H9 (cell line): ENCODE measurements at regions not wholly inside any gene's neighbourhood (a gene's known extent, or its start where the extent isn't known, plus 50 kb on each side); places are given as distances from the start of the nearest gene placed in this dataset.

ENCODE experiments used
- DNase-seq: peaks from one replicate; pipeline ENCODE4 v3.0.0-alpha.2; 2017
- H2AFZ ChIP-seq: one replicate; pipeline ENCODE4 v1.6.1; 2013; ENCODE audit warnings: mild to moderate bottlenecking, low read length, control low read depth, moderate library complexity
- H2AK5ac ChIP-seq: 2 replicates; pipeline ENCODE4 v1.6.1; 2013; ENCODE audit warnings: low read length, control low read depth, mixed read lengths; ENCODE audit not compliant: insufficient read length
- H2BK120ac ChIP-seq: one replicate; pipeline ENCODE4 v1.6.1; 2013; ENCODE audit warnings: low read depth, mild to moderate bottlenecking, low read length, control low read depth, inconsistent platforms; ENCODE audit not compliant: poor library complexity, severe bottlenecking
- H2BK12ac ChIP-seq: 2 replicates; pipeline ENCODE4 v1.6.1; 2013; ENCODE audit warnings: low read length, control low read depth, mixed read lengths, low read depth; ENCODE audit not compliant: insufficient read length
- H2BK15ac ChIP-seq: 2 replicates; pipeline ENCODE4 v1.6.1; 2013; ENCODE audit warnings: low read depth, low read length, control low read depth
- H2BK20ac ChIP-seq: one replicate; pipeline ENCODE4 v1.6.1; 2013; ENCODE audit warnings: low read depth, mild to moderate bottlenecking, low read length, control low read depth, inconsistent platforms; ENCODE audit not compliant: poor library complexity, severe bottlenecking
- H2BK5ac ChIP-seq: 2 replicates; pipeline ENCODE4 v1.6.1; 2013; ENCODE audit warnings: low read length, control low read depth, mixed read lengths; ENCODE audit not compliant: insufficient read length
- H3K14ac ChIP-seq: 2 replicates; pipeline ENCODE4 v1.6.1; 2013; ENCODE audit warnings: low read length, control low read depth; ENCODE audit not compliant: insufficient read depth
- H3K18ac ChIP-seq: 2 replicates; pipeline ENCODE4 v1.6.1; 2013; ENCODE audit warnings: low read depth, mild to moderate bottlenecking, mixed read lengths, low read length, control low read depth; ENCODE audit not compliant: insufficient read length
- H3K23ac ChIP-seq: 2 replicates; pipeline ENCODE4 v1.6.1; 2013; ENCODE audit warnings: low read length, control low read depth, mixed read lengths, low read depth; ENCODE audit not compliant: insufficient read length
- H3K23me2 ChIP-seq: 2 replicates; pipeline ENCODE4 v1.6.1; 2013; ENCODE audit warnings: low read depth, mild to moderate bottlenecking, mixed read lengths, low read length, control low read depth; ENCODE audit not compliant: insufficient read length, poor library complexity, severe bottlenecking
- H3K27ac ChIP-seq: 2 replicates; pipeline ENCODE4 v1.5.1; 2013; ENCODE audit warnings: low read length, control low read depth, mixed read lengths, low read depth; ENCODE audit not compliant: insufficient read length
- H3K27me3 ChIP-seq: 2 replicates; pipeline ENCODE4 v1.6.1; 2013; ENCODE audit warnings: low read length, control low read depth, inconsistent platforms; ENCODE audit not compliant: insufficient read depth
- H3K4ac ChIP-seq: 2 replicates; pipeline ENCODE4 v1.6.1; 2013; ENCODE audit warnings: low read depth, mild to moderate bottlenecking, control low read depth, inconsistent platforms, low read length, moderate library complexity
- H3K4me1 ChIP-seq: 2 replicates; pipeline ENCODE4 v1.6.1; 2013; ENCODE audit warnings: low read length, control low read depth, inconsistent platforms; ENCODE audit not compliant: insufficient read depth
- H3K4me2 ChIP-seq: 2 replicates; pipeline ENCODE4 v1.6.1; 2013; ENCODE audit warnings: low read length, control low read depth, mixed read lengths; ENCODE audit not compliant: insufficient read length, insufficient read depth
- H3K56ac ChIP-seq: 2 replicates; pipeline ENCODE4 v1.6.1; 2013; ENCODE audit warnings: low read depth, mild to moderate bottlenecking, mixed read lengths, low read length, control low read depth; ENCODE audit not compliant: insufficient read length
- H3K79me1 ChIP-seq: 2 replicates; pipeline ENCODE4 v1.6.1; 2013; ENCODE audit warnings: low read depth, mild to moderate bottlenecking, moderate library complexity, low read length, control low read depth, inconsistent platforms; ENCODE audit not compliant: insufficient read depth, poor library complexity, severe bottlenecking
- H3K79me2 ChIP-seq: 2 replicates; pipeline ENCODE4 v1.6.1; 2013; ENCODE audit warnings: low read length, control low read depth, inconsistent platforms; ENCODE audit not compliant: insufficient read depth
- H3K9ac ChIP-seq: 2 replicates; pipeline ENCODE4 v1.6.1; 2013; ENCODE audit warnings: low read length, control low read depth, mixed read lengths; ENCODE audit not compliant: insufficient read length; ENCODE audit errors: extremely low read depth
- H3K9me3 ChIP-seq: one replicate; pipeline ENCODE4 v1.6.1; 2013; ENCODE audit warnings: low read depth, low read length, inconsistent platforms; ENCODE audit not compliant: control insufficient read depth
- H3T11ph ChIP-seq: one replicate; pipeline ENCODE4 v1.6.1; 2013; ENCODE audit warnings: mild to moderate bottlenecking, low read length, control low read depth, inconsistent platforms
- H4K20me1 ChIP-seq: one replicate; pipeline ENCODE4 v1.6.1; 2013; ENCODE audit not compliant: control insufficient read depth, insufficient read length, insufficient read depth
- H4K5ac ChIP-seq: 2 replicates; pipeline ENCODE4 v1.6.1; 2013; ENCODE audit warnings: low read depth, mild to moderate bottlenecking, mixed read lengths, low read length, control low read depth; ENCODE audit not compliant: insufficient read length
- H4K8ac ChIP-seq: replicated peaks from 2 replicates; pipeline ENCODE4 v1.6.1; 2013; ENCODE audit warnings: low read length, control low read depth, mixed read lengths, low read depth; ENCODE audit not compliant: insufficient read length
- H4K91ac ChIP-seq: 2 replicates; pipeline ENCODE4 v1.6.1; 2013; ENCODE audit warnings: low read depth, mild to moderate bottlenecking, moderate library complexity, mixed read lengths, low read length, control low read depth; ENCODE audit not compliant: insufficient read length
- H3K27ac Mint-ChIP-seq, 3 experiments: 2 replicates in 2 of 3; 3 replicates in 1 of 3; pipeline ENCODE4 v1.8.0; 2020 to 2021; ENCODE audit warnings: mixed read lengths in 3 of 3, mild to moderate bottlenecking in 1 of 3, moderate library complexity in 1 of 3
- H3K27me3 Mint-ChIP-seq: 2 replicates; pipeline ENCODE4 v1.8.0; 2021; ENCODE audit warnings: low read depth, mild to moderate bottlenecking, moderate library complexity, mixed read lengths
- H3K36me3 Mint-ChIP-seq, 3 experiments: 2 replicates in 2 of 3; 3 replicates in 1 of 3; pipeline ENCODE4 v1.8.0; 2020 to 2021; ENCODE audit warnings: low read depth in 3 of 3, mixed read lengths in 3 of 3; ENCODE audit not compliant: insufficient read depth in 1 of 3
- H3K4me1 Mint-ChIP-seq, 2 experiments: 2 replicates each; pipeline ENCODE4 v1.8.0; 2020; ENCODE audit warnings: mixed read lengths in 2 of 2
- H3K4me3 Mint-ChIP-seq, 2 experiments: 2 replicates in 1 of 2; 3 replicates in 1 of 2; pipeline ENCODE4 v1.8.0; 2020 to 2021; ENCODE audit warnings: mild to moderate bottlenecking in 2 of 2, mixed read lengths in 2 of 2, moderate library complexity in 1 of 2
- H3K9me3 Mint-ChIP-seq, 2 experiments: 2 replicates in 1 of 2; 3 replicates in 1 of 2; pipeline ENCODE4 v1.8.0; 2020; ENCODE audit warnings: mild to moderate bottlenecking in 2 of 2, mixed read lengths in 2 of 2, moderate library complexity in 1 of 2
- WGBS: extraction: QIAGEN DNeasy Blood & Tissue Kit; methylation state at CpG from one replicate; pipeline ENCODE4 v1.1.7; 2013; ENCODE audit warnings: missing lambda C conversion rate, low lambda C conversion rate, mixed read lengths; ENCODE audit not compliant: insufficient read length; ENCODE audit errors: extremely low coverage; 5-methylcytosine and 5-hydroxymethylcytosine counted together
- TF ChIP-seq, protein P1 (sequence below): fragments of 200-600 bp; sonication (generic); conservative IDR thresholded peaks from 3 replicates; pipeline ENCODE4 v1.8.0; 2021; ENCODE audit warnings: antibody characterized with exemption, mild to moderate bottlenecking

DNA sequence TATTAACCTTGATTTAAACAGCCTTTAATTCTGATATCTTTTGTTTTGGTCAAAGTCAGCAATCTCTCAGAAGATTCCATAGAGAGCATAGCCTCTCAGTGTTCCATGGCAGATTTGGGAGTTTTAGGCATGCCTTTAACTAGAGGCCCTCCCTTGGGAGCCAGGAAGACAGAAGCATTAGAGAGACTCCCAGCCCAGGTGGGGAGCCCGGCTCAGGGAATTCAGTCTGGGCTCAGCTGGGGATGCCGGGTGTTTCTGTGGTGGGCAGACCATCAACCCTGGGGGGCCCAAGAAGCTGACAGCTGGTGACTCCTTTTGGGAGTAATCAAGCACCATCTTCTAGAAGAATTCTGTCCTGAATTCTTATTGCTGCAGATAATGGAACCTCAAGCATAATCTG lies 99.7 kb upstream of the CELF4 start:
- Mint-ChIP-seq H3K27me3 (no peaks in the 10 kb centered on the region; the same call in none of the 2 replicates), H3K9me3 (no peaks in the 10 kb centered on the region; a peak in 1 of 5 replicates), H3K36me3 (no peaks in the 10 kb centered on the region), H3K4me1 (peaks cover 19 to 26% of the 10 kb centered on the region in 2 experiments), H3K27ac (no peak overlapping the region), H3K4me3 (no peak overlapping the region)
- Histone ChIP-seq H3K4me2 (no peak overlapping the region), H3K18ac (no peak overlapping the region), H4K8ac (no peak overlapping the region), H3K23ac (no peak overlapping the region), H2BK15ac (no peak overlapping the region), H3K9ac (no peak overlapping the region), H3K56ac (no peak overlapping the region), H3K14ac (no peak overlapping the region), H3K9me3 (no peaks in the 10 kb centered on the region), H3K4ac (no peak overlapping the region), H2BK20ac (no peak overlapping the region), H4K5ac (no peak overlapping the region), H4K91ac (no peak overlapping the region), H3K4me1 (peaks cover 6% of the 10 kb centered on the region; the same call in 1 of the 2 replicates), H2AK5ac (no peak overlapping the region), H2BK120ac (no peak overlapping the region), H2AFZ (no peak overlapping the region), H3T11ph (no peak overlapping the region), H2BK5ac (no peak overlapping the region), H3K27me3 (no peaks in the 10 kb centered on the region), H3K79me2 (no peaks in the 10 kb centered on the region), H4K20me1 (peaks cover 3% of the 10 kb centered on the region), H3K79me1 (no peaks in the 10 kb centered on the region), H2BK12ac (no peak overlapping the region), H3K23me2 (no peaks in the 10 kb centered on the region), H3K27ac (no peak overlapping the region)
- no peak for DNase-seq
- no CpG with 5 or more reads among the region's 2 CpGs for WGBS
- TF ChIP-seq, protein P1, sequence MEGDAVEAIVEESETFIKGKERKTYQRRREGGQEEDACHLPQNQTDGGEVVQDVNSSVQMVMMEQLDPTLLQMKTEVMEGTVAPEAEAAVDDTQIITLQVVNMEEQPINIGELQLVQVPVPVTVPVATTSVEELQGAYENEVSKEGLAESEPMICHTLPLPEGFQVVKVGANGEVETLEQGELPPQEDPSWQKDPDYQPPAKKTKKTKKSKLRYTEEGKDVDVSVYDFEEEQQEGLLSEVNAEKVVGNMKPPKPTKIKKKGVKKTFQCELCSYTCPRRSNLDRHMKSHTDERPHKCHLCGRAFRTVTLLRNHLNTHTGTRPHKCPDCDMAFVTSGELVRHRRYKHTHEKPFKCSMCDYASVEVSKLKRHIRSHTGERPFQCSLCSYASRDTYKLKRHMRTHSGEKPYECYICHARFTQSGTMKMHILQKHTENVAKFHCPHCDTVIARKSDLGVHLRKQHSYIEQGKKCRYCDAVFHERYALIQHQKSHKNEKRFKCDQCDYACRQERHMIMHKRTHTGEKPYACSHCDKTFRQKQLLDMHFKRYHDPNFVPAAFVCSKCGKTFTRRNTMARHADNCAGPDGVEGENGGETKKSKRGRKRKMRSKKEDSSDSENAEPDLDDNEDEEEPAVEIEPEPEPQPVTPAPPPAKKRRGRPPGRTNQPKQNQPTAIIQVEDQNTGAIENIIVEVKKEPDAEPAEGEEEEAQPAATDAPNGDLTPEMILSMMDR: no peak
